ENCODE measurements at regions not wholly inside any gene's neighbourhood (a gene's known extent, or its start where the extent isn't known, plus 50 kb on each side); places are given as distances from the start of the nearest gene placed in this dataset.

GRCh38 chr14:71198687-71199086 lies 291.4 kb downstream of the PCNX1 start:
- no peaks in the 10 kb centered on the region; a peak in 3 of 7 replicates for H3K36me3 Mint-ChIP-seq (ENCODE audit: insufficient read depth in 1 of 3, low read depth in 3 of 3)
- H3K9me3 ChIP-seq (ENCODE audit: control insufficient read depth, low read depth, low read length) = no peaks in the 10 kb centered on the region
- WGBS (ENCODE audit: extremely low coverage, insufficient read length, low lambda C conversion rate) = no CpG with 5 or more reads among the region's 5 CpGs

More at GRCh38 chr14:71198687-71199086, 291.4 kb downstream of the PCNX1 start:
- Histone ChIP-seq H3K18ac (ENCODE audit: insufficient read length, low read depth, low read length) (no peak overlapping the region), H2BK15ac (ENCODE audit: low read depth, low read length) (no peak overlapping the region), H2BK120ac (ENCODE audit: low read depth, low read length, poor library complexity, severe bottlenecking) (no peak overlapping the region), H2BK5ac (ENCODE audit: insufficient read length, low read length) (no peak overlapping the region), H3K27me3 (ENCODE audit: insufficient read depth, low read length) (no peaks in the 10 kb centered on the region), H3K27ac (ENCODE audit: insufficient read length, low read depth, low read length) (no peak overlapping the region), H4K5ac (ENCODE audit: insufficient read length, low read depth, low read length) (no peak overlapping the region), H4K20me1 (ENCODE audit: control insufficient read depth, insufficient read depth, insufficient read length) (no peaks in the 10 kb centered on the region), H3K23me2 (ENCODE audit: insufficient read length, low read depth, low read length, poor library complexity, severe bottlenecking) (no peaks in the 10 kb centered on the region), H4K91ac (ENCODE audit: insufficient read length, low read depth, low read length) (no peak overlapping the region), H3T11ph (ENCODE audit: low read length) (no peak overlapping the region), H3K14ac (ENCODE audit: insufficient read depth, low read length) (no peak overlapping the region), H2BK20ac (ENCODE audit: low read depth, low read length, poor library complexity, severe bottlenecking) (no peak overlapping the region), H2AFZ (ENCODE audit: low read length) (no peak overlapping the region), H2BK12ac (ENCODE audit: insufficient read length, low read depth, low read length) (no peak overlapping the region), H4K8ac (replicated peaks; ENCODE audit: insufficient read length, low read depth, low read length) (no peak overlapping the region), H3K4ac (ENCODE audit: low read depth, low read length) (no peak overlapping the region), H2AK5ac (ENCODE audit: insufficient read length, low read length) (no peak overlapping the region), H3K23ac (ENCODE audit: insufficient read length, low read depth, low read length) (no peak overlapping the region), H3K4me2 (ENCODE audit: insufficient read depth, insufficient read length, low read length) (no peak overlapping the region), H3K79me2 (ENCODE audit: insufficient read depth, low read length) (no peaks in the 10 kb centered on the region), H3K9ac (ENCODE audit: extremely low read depth, insufficient read length, low read length) (no peak overlapping the region), H3K4me1 (ENCODE audit: insufficient read depth, low read length) (peaks cover 2% of the 10 kb centered on the region; the same call in 1 of the 2 replicates), H3K56ac (ENCODE audit: insufficient read length, low read depth, low read length) (no peak overlapping the region), H3K79me1 (ENCODE audit: insufficient read depth, low read depth, low read length, poor library complexity, severe bottlenecking) (no peaks in the 10 kb centered on the region)
- DNase-seq = no peak
- Mint-ChIP-seq H3K27me3 (ENCODE audit: low read depth) (peaks cover 19% of the 10 kb centered on the region), H3K27ac (no peak overlapping the region; a peak in 1 of 7 replicates), H3K4me1 (peaks cover 41 to 42% of the 10 kb centered on the region in 2 experiments), H3K4me3 (no peak overlapping the region), H3K9me3 (peaks cover 0 to 3% of the 10 kb centered on the region in 2 experiments; a peak in 2 of 5 replicates)
- TF ChIP-seq CTCF (conservative IDR thresholded peaks at IDR 0.05) = no peak
